HCT116 (cell line): ENCODE measurements at regions not wholly inside any gene's neighbourhood (a gene's known extent, or its start where the extent isn't known, plus 50 kb on each side); places are given as distances from the start of the nearest gene placed in this dataset.

Experiments
- ATAC-seq: fragments of 200-7000 bp; cut with Tn5 transposase; 2 replicates; pipeline ENCODE4 v1.9.1; 2020; ENCODE audit warnings: mild to moderate bottlenecking, moderate library complexity
- BruUV-seq: library from RNA; stranded (reverse); fragments of 400-500 nt; replicated peaks from 2 replicates; lab custom pipeline; 2021; lab: Mats Ljungman, UMichigan
- CTCF ChIA-PET: fragments of 300-600 bp; sonication (Branson Sonifier 250); formaldehyde crosslinking; loops from one replicate; lab custom pipeline; 2021; ENCODE audit warnings: antibody characterized with exemption; lab: Charles Lee
- POLR2A ChIA-PET: fragments of 300-600, 350-600 bp; sonication (Branson Sonifier 250); formaldehyde crosslinking; loops from one replicate; lab custom pipeline; 2021; ENCODE audit warnings: antibody characterized with exemption; lab: Charles Lee
- RAD21 ChIA-PET, 2 experiments: fragments of 300-600 bp; sonication (Branson Sonifier 250); formaldehyde crosslinking; loops; one replicate each; lab custom pipeline; 2023; ENCODE audit warnings: low total read pairs in 2 of 2; ENCODE audit not compliant: uncharacterized antibody in 2 of 2, unreplicated experiment in 2 of 2, low non-redundant PET in 1 of 2; lab: Charles Lee
- DNase-seq: peaks from one replicate; pipeline ENCODE4 v3.0.0-alpha.2; 2010; ENCODE audit warnings: low read depth, low spot score
- H2AFZ ChIP-seq: fragments of 200-600 bp; shearing (Covaris generic), sonication (generic); 2 replicates; pipeline ENCODE4 v1.6.1; 2017; ENCODE audit warnings: low read depth, mixed run types, mixed read lengths, antibody characterized with exemption, low read length; ENCODE audit not compliant: poor library complexity, severe bottlenecking
- H3K27ac ChIP-seq: 2 replicates; pipeline ENCODE4 v1.5.1; 2012; ENCODE audit warnings: low read depth, low read length
- H3K27me3 ChIP-seq: fragments of 200-600 bp; sonication (generic); 2 replicates; pipeline ENCODE4 v1.6.1; 2016; ENCODE audit warnings: mixed run types, low read length, mixed read lengths; ENCODE audit not compliant: insufficient read depth
- H3K36me3 ChIP-seq, 2 experiments: fragments of 200-500 bp in 1 of 2; fragments of 200-600 bp in 1 of 2; sonication (Bioruptor generic) in 1 of 2; sonication (generic) in 1 of 2; 2 replicates each; pipeline versions ENCODE4 v1.5.1 to v1.6.1; 2014 to 2016; ENCODE audit warnings: low read length in 2 of 2, inconsistent platforms in 1 of 2, mixed read lengths in 1 of 2, mixed run types in 1 of 2; ENCODE audit not compliant: insufficient read depth in 2 of 2, control insufficient read depth in 1 of 2
- H3K4me1 ChIP-seq, 2 experiments: fragments of 200-600 bp in 1 of 2; sonication (generic) in 1 of 2; 2 replicates each; pipeline versions ENCODE4 v1.5.1 to v1.6.1; 2012 to 2017; ENCODE audit warnings: low read length in 2 of 2, inconsistent platforms in 1 of 2, mild to moderate bottlenecking in 1 of 2, mixed read lengths in 1 of 2, mixed run types in 1 of 2, moderate library complexity in 1 of 2; ENCODE audit not compliant: insufficient read depth in 2 of 2, control insufficient read depth in 1 of 2
- H3K4me2 ChIP-seq: fragments of 200-600 bp; sonication (generic); 2 replicates; pipeline ENCODE4 v1.6.1; 2017; ENCODE audit warnings: mixed run types, low read length, mixed read lengths
- H3K4me3 ChIP-seq, 2 experiments: fragments of 200-600 bp in 1 of 2; sonication (generic) in 1 of 2; replicated peaks in 1 of 2; 2 replicates each; pipeline ENCODE4 v1.5.1; 2011 to 2016; ENCODE audit warnings: low read length in 2 of 2, control low read depth in 1 of 2, low read depth in 1 of 2, mild to moderate bottlenecking in 1 of 2, mixed read lengths in 1 of 2, mixed run types in 1 of 2
- H3K79me2 ChIP-seq: fragments of 200-600 bp; sonication (generic); 2 replicates; pipeline ENCODE4 v1.6.1; 2017; ENCODE audit warnings: mild to moderate bottlenecking, mixed run types, low read length, moderate library complexity, mixed read lengths; ENCODE audit not compliant: insufficient read depth
- H3K9ac ChIP-seq: fragments of 200-600 bp; sonication (generic); 2 replicates; pipeline ENCODE4 v1.6.1; 2016; ENCODE audit warnings: low read length, mixed read lengths
- H3K9me2 ChIP-seq: fragments of 200-600 bp; sonication (generic), shearing (Covaris generic); 2 replicates; pipeline ENCODE4 v1.6.1; 2017; ENCODE audit warnings: mixed run types, mild to moderate bottlenecking, moderate library complexity; ENCODE audit not compliant: insufficient read depth
- H3K9me3 ChIP-seq, 2 experiments: fragments of 200-500 bp in 1 of 2; fragments of 200-600 bp in 1 of 2; sonication (Bioruptor generic) in 1 of 2; sonication (generic) in 1 of 2; 2 replicates each; pipeline ENCODE4 v1.6.1; 2014 to 2017; ENCODE audit warnings: low read length in 2 of 2, mixed read lengths in 2 of 2, inconsistent platforms in 1 of 2, low read depth in 1 of 2, mild to moderate bottlenecking in 1 of 2, mixed run types in 1 of 2, moderate library complexity in 1 of 2; ENCODE audit not compliant: control insufficient read depth in 1 of 2, insufficient read depth in 1 of 2
- H4K20me1 ChIP-seq: fragments of 200-600 bp; sonication (generic), shearing (Covaris generic); 2 replicates; pipeline ENCODE4 v1.6.1; 2017; ENCODE audit warnings: mixed run types, mild to moderate bottlenecking, moderate library complexity; ENCODE audit not compliant: insufficient read depth
- EZH2 ChIP-seq: fragments of 200-600 bp; sonication (generic); IDR thresholded peaks from 2 replicates; pipeline ENCODE4 v1.6.1; 2017; ENCODE audit warnings: antibody characterized with exemption, mixed run types
- EZH2phosphoT487 ChIP-seq: fragments of 200-600 bp; IDR thresholded peaks from 2 replicates; pipeline ENCODE4 v1.6.1; 2018; ENCODE audit warnings: antibody characterized with exemption, borderline replicate concordance
- FOSL1 ChIP-seq: IDR thresholded peaks from 2 replicates; pipeline ENCODE4 v1.6.1; 2012; ENCODE audit warnings: low read depth
- MAX ChIP-seq: IDR thresholded peaks from 2 replicates; pipeline ENCODE4 v1.6.1; 2012
- POLR2A ChIP-seq: IDR thresholded peaks from 2 replicates; pipeline ENCODE4 v1.7.0; 2011; ENCODE audit warnings: borderline replicate concordance; ENCODE audit not compliant: insufficient read depth, insufficient read length; ENCODE audit errors: extremely low read depth
- POLR2AphosphoS5 ChIP-seq: IDR thresholded peaks from 2 replicates; pipeline ENCODE4 v1.6.1; 2011; ENCODE audit warnings: mild to moderate bottlenecking, low read depth, low read length, moderate library complexity
- REST ChIP-seq: IDR thresholded peaks from 2 replicates; pipeline ENCODE4 v1.6.1; 2012; ENCODE audit warnings: low read depth
- SIN3A ChIP-seq: IDR thresholded peaks from 2 replicates; pipeline ENCODE4 v1.6.1; 2012; ENCODE audit warnings: low read depth
- SP1 ChIP-seq: IDR thresholded peaks from 2 replicates; pipeline ENCODE4 v1.6.1; 2012; ENCODE audit warnings: low read depth
- SRF ChIP-seq: IDR thresholded peaks from 2 replicates; pipeline ENCODE4 v1.6.1; 2012; ENCODE audit warnings: low read depth
- YY1 ChIP-seq: IDR thresholded peaks from 2 replicates; pipeline ENCODE4 v1.6.1; 2011; ENCODE audit warnings: low read length, low read depth, moderate library complexity, mild to moderate bottlenecking; ENCODE audit not compliant: insufficient replicate concordance; ENCODE audit errors: extremely low read depth
- intact Hi-C: fragments of 100-400 bp; cut with micrococcal nuclease; formaldehyde crosslinking; loops from 2 replicates; pipeline ENCODE4 v1.10.0; 2022
- TF ChIP-seq, protein P1 (sequence below): IDR thresholded peaks from 2 replicates; pipeline ENCODE4 v1.6.1; 2012

GRCh38 chr5:89302102-89302891 lies 419.3 kb upstream of the MEF2C start:
- no peak overlapping the region for H2AFZ ChIP-seq
- no peaks in the 10 kb centered on the region for H4K20me1 ChIP-seq
- DNase-seq: no peak
- no peaks in the 10 kb centered on the region for H3K9me2 ChIP-seq
- no TSS peak for BruUV-seq
- H3K79me2 ChIP-seq: no peaks in the 10 kb centered on the region
- RAD21 ChIA-PET: no interaction called here
- no peak for ATAC-seq
- no peak overlapping the region for H3K4me3 ChIP-seq
- TF ChIP-seq, protein P1, sequence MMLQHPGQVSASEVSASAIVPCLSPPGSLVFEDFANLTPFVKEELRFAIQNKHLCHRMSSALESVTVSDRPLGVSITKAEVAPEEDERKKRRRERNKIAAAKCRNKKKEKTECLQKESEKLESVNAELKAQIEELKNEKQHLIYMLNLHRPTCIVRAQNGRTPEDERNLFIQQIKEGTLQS: no peak
- no peak for TF ChIP-seq SRF
- TF ChIP-seq SP1: no peak
- TF ChIP-seq, all 23 proteins: peak for 0
- H3K4me1 ChIP-seq: no peaks in the 10 kb centered on the region
- intact Hi-C loops: loop anchor here (10.0 kb wide), 1 partner anchor 567 kb away; no protein-coding TSS in a partner anchor
- POLR2A ChIA-PET: no interaction called here
- no peak overlapping the region for H3K27ac ChIP-seq
- H3K27me3 ChIP-seq: no peaks in the 10 kb centered on the region
- H3K36me3 ChIP-seq: no peaks in the 10 kb centered on the region
- H3K9ac ChIP-seq: no peak overlapping the region
- CTCF ChIA-PET: no interaction called here
- H3K9me3 ChIP-seq: no peaks in the 10 kb centered on the region
- no peak overlapping the region for H3K4me2 ChIP-seq

DNA sequence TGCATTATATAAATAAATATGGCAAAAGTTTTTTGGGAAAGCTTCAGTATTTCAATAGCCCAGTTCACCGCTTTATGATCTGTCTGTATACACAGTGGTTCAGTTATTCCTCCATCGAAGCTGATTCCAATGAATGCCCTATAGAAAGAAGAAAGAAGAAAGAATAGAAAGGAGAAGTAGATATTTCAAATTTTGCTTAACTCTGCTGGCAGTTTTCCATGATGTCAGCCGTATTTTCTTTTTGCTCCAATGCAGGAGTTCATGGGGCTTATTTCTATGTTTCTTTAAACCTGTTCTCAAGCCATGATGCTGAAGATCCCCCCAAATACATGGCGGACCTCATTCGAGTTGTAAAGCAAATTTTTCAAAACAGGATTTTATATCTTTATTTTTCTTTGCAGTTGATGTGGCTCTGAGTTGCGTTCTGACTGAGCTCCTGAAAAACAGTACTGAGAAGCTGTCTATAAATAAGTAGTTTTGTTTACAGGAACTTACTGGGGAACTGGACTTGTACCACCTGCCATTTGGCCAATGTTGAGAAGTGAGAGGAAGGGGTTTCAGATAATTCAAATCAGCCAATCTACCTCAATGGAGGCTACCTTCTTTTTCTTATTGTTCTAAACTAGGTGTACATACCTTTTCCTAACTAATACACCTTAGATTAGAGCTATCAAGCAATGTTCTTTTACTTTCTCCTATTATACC lies 418.5 kb upstream of the MEF2C start:
- H4K20me1 ChIP-seq: no peaks in the 10 kb centered on the region
- RAD21 ChIA-PET: no interaction called here
- H3K9ac ChIP-seq: no peak overlapping the region
- no peaks in the 10 kb centered on the region for H3K9me2 ChIP-seq
- H3K27me3 ChIP-seq: no peaks in the 10 kb centered on the region
- no peak overlapping the region for H2AFZ ChIP-seq
- DNase-seq (no peak), ATAC-seq (no peak)
- no peaks in the 10 kb centered on the region for H3K9me3 ChIP-seq
- H3K36me3 ChIP-seq: no peaks in the 10 kb centered on the region
- H3K79me2 ChIP-seq: no peaks in the 10 kb centered on the region
- POLR2A ChIA-PET: no interaction called here
- BruUV-seq: no TSS peak
- CTCF ChIA-PET: no interaction called here
- no peak overlapping the region for H3K27ac ChIP-seq
- no peak for TF ChIP-seq REST
- no peak for TF ChIP-seq EZH2
- no peak for TF ChIP-seq FOSL1
- no peak for TF ChIP-seq MAX
- TF ChIP-seq, protein P1: no peak
- no peak for TF ChIP-seq SP1
- TF ChIP-seq POLR2AphosphoS5: no peak
- TF ChIP-seq SIN3A: no peak
- no peak for TF ChIP-seq YY1
- no peak for TF ChIP-seq SRF
- no peak for TF ChIP-seq POLR2A
- no peak for TF ChIP-seq EZH2phosphoT487
- no peak overlapping the region for H3K4me2 ChIP-seq
- H3K4me1 ChIP-seq: no peaks in the 10 kb centered on the region
- H3K4me3 ChIP-seq: no peak overlapping the region
- intact Hi-C loops: loop anchor here (10.0 kb wide), 1 partner anchor 567 kb away; no protein-coding TSS in a partner anchor
